ENCODE measurements at regions not wholly inside any gene's neighbourhood (a gene's known extent, or its start where the extent isn't known, plus 50 kb on each side); places are given as distances from the start of the nearest gene placed in this dataset.
"Not testable (repeated sequence)": the region's sequence is repeated elsewhere in the genome, so short reads cannot be mapped to it uniquely, and the experiment has no call there.

DNA sequence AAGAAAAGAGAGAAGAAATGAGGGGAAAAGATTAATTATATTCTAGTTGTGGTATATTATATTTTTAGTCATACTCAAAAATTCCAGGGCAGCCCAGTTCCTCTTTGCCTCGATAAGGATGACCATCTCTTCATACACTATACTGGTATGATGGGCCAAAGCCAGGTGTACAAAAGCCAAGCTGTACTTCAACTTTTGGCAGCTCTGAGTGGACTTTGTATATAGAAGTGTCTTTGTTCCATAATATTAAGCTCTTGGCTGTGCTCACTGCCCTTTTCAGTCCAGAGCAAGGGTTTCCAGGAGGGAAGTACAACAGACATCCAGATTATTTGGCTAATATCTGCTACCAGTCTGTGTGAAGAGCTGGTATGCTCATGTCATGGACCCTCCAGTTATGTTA lies 934.3 kb upstream of the CDH10 start:
- no peak for DNase-seq (ENCODE audit: low read depth)

GRCh38 chr5:25573691-25574090 lies 928.9 kb upstream of the CDH10 start:
- DNase-seq (ENCODE audit: low read depth): no peak
- H3K4me3 ChIP-seq (ENCODE audit: low read depth, low read length): no peak overlapping the region

More for the DNA sequence above, 934.3 kb upstream of the CDH10 start:
- no peak overlapping the region for H3K4me3 ChIP-seq (ENCODE audit: low read depth, low read length)

- DNase-seq (ENCODE audit: low read depth): no peak
- H3K4me3 ChIP-seq (ENCODE audit: low read depth, low read length): no peak overlapping the region
Observed at GRCh38 chr5:25570067-25570583, 925.3 kb upstream of the CDH10 start.

DNA sequence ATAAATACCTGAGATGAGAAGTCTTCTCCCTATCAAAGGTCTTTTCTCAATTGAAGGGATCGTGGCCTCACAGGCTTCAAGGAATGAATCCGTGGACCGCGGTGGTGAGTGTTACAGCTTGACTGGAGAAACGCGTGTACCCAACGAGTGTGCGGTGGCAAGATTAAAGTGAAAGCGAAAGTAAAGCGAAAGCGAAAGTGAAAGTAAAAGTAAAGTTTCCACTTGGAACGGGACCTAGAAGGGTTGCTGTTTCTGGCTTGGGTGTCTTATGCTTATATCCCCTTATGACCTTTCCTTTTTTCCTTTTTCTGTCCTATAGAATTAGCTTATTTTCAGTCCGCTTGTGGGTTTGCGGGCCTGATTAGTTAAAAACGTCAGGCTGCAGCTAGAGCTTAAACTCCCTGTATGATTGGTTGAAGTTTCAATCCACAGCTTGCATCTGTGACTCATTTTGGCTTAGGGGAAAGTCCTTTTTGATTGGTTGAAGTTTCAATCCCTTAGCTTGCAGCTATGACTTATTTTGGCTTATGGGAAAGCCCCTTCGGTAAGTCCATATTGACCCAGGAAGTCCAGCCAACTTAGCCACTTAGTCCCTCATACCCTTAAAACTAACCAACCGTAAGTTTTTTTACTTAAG lies 924.3 kb upstream of the CDH10 start:
- H3K4me3 ChIP-seq (ENCODE audit: low read depth, low read length): no peak overlapping the region
- DNase-seq (ENCODE audit: low read depth): no peak

- DNase-seq (ENCODE audit: low read depth): no peak
Observed at GRCh38 chr5:25568294-25568693, 923.5 kb upstream of the CDH10 start.

GRCh38 chr5:25567881-25568280 lies 923.1 kb upstream of the CDH10 start:
- DNase-seq (ENCODE audit: low read depth): no peak
- H3K4me3 ChIP-seq (ENCODE audit: low read depth, low read length): no peak overlapping the region

More at GRCh38 chr5:25568294-25568693, 923.5 kb upstream of the CDH10 start:
- no peak overlapping the region for H3K4me3 ChIP-seq (ENCODE audit: low read depth, low read length)

DNA sequence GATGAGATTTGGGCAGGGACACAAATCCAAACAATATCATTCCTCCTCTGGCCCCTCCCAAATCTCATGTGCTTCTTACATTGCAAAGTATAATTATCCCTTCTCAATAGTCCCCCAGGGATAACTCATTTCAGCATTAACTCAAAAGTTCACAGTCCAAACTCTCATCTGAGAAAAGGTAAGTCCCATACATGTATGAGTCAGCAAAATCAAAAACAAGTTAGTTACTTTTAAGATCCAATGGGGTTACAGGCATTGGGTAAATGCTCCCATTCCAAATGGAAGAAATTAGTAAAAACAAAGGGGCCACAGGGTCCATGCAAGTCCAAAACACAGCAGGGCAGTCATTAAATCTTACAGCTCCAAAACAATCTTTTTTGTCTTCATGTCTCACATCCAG lies 917.9 kb upstream of the CDH10 start:
- no peak for DNase-seq (ENCODE audit: low read depth)
- H3K4me3 ChIP-seq (ENCODE audit: low read depth, low read length): no peak overlapping the region

DNA sequence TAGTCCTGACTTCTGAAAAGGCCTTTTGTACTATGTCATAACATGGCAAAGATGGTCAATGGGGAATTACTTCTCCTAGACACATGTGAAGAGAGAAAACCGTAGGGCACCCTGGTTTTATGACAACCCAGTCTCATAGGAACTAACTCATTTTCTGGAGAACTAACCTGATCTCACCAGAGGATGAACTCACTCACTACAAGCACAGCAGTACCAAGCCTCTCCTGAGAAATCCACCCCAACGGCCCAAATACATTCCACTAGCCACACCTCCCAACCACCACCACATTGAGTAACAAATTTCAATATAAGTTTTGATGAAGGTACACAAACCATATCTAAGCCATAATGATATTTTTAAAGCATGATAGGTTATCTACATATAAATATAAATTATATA lies 909.3 kb upstream of the CDH10 start:
- no peak overlapping the region for H3K4me3 ChIP-seq (ENCODE audit: low read depth, low read length)
- no peak for DNase-seq (ENCODE audit: low read depth)

GRCh38 chr5:25552871-25553481 lies 908.2 kb upstream of the CDH10 start:
- no peak overlapping the region for H3K4me3 ChIP-seq (ENCODE audit: low read depth, low read length)
- DNase-seq (ENCODE audit: low read depth): no peak

- no peak overlapping the region for H3K4me3 ChIP-seq (ENCODE audit: low read depth, low read length)
- DNase-seq (ENCODE audit: low read depth): no peak
Observed at GRCh38 chr5:25550793-25551192, 906.0 kb upstream of the CDH10 start.

- no peak overlapping the region for H3K4me3 ChIP-seq (ENCODE audit: low read depth, low read length)
- DNase-seq (ENCODE audit: low read depth): no peak
Observed at GRCh38 chr5:25544652-25545249, 900.0 kb upstream of the CDH10 start.

DNA sequence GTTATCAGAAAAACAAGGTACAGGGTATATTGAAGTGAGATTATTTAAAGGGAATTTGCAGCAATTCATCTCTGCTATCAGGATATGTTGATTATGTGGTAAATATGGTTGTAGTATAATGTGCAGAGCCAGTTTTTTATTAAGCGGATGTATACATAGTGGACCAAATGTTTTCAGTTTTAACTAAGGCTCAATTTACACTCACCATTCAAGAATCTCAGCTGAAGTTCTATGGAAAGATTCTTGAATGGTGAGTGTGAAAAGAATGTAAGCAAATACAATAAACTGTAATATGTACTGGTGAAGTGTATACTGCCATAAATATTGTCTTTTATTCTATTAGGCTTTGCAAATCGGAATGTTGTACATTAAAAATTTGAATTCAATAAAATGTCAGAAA lies 895.9 kb upstream of the CDH10 start:
- no peak for DNase-seq (ENCODE audit: low read depth)
- no peak overlapping the region for H3K4me3 ChIP-seq (ENCODE audit: low read depth, low read length)

DNA sequence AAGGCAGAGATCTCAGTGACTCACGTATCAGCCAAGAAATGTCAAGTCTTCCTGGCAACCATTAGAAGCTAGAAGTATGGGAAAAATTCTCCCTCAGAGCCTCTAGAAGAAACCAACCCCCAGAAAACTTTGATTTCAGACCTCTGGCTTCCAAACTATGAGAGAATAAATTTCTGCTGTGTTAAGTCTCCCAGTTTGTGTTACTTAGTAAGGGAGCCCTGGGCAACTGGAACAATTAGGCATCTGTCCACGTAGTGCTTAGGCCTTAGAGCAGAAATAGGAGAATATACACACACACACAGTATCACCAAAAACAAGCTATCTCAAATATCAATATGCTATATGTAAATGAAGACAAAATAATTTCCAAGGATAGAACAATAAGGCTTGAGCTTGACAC lies 894.8 kb upstream of the CDH10 start:
- no peak overlapping the region for H3K4me3 ChIP-seq (ENCODE audit: low read depth, low read length)
- DNase-seq (ENCODE audit: low read depth): no peak

GRCh38 chr5:25536461-25536860 lies 891.7 kb upstream of the CDH10 start:
- not testable (repeated sequence) for DNase-seq (ENCODE audit: low read depth)

DNA sequence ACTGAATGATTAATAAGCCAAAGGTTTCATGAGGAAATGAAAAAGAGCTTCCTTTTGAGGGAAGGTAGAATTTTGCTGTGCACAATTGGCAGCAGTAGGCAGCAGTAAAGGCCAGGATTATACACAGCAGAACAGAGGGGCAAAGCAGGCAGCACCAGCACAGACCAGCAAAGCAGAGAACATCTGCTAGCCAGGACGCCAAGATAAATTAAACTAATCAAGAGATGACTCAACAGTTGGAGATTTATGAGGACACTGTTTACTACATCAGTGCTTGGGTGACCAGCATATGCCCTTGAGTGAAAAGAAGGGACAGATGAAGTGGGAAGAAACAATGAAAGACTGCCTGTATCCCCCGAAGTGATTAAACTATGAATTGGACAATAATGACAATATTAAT lies 871.4 kb upstream of the CDH10 start:
- H3K4me3 ChIP-seq (ENCODE audit: low read depth, low read length): no peak overlapping the region
- DNase-seq (ENCODE audit: low read depth): no peak

More at GRCh38 chr5:25536461-25536860, 891.7 kb upstream of the CDH10 start:
- H3K4me3 ChIP-seq (ENCODE audit: low read depth, low read length): not testable (repeated sequence)

DNA sequence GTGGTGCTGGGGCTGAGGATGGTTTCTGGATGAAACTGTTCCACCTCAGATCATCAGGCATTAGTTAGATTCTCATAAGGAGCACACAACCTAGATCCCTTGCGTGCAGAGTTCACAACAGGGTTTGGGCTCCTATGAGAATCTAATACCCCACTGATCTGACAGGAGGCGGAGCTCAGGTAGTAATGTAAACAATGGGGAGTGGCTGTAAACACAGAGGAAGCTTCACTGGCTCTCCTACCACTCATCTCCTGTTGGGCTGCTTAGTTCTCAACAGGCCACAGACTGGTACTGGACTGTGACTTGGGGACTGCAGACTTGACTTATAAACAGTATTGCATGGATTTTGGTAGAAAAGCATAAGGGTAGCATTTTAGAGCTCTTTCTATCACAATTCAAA lies 870.7 kb upstream of the CDH10 start:
- no peak for DNase-seq (ENCODE audit: low read depth)
- no peak overlapping the region for H3K4me3 ChIP-seq (ENCODE audit: low read depth, low read length)

DNA sequence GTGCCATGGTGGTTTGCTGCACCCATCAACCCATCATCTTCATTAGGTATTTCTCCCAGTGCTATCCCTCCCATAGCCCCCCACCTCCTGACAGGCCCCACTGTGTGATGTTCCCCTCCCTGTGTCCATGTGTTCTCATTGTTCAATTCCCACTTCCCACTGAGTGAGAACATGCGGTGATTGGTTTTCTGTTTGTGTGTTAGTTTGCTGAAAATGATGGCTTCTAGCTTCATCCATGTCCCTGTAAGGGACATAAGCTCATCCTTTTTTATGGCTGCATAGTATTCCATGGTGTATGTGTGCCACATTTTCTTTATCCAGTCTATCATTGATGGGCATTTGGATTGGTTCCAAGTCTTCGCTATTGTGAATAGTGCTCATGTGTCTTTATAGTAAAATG lies 865.9 kb upstream of the CDH10 start:
- DNase-seq (ENCODE audit: low read depth); H3K4me3 ChIP-seq (ENCODE audit: low read depth, low read length): not testable (repeated sequence)

GRCh38 chr5:25508011-25508410 lies 863.2 kb upstream of the CDH10 start:
- H3K4me3 ChIP-seq (ENCODE audit: low read depth, low read length); DNase-seq (ENCODE audit: low read depth): not testable (repeated sequence)

- H3K4me3 ChIP-seq (ENCODE audit: low read depth, low read length): no peak overlapping the region
- no peak for DNase-seq (ENCODE audit: low read depth)
Observed at GRCh38 chr5:25500635-25501034, 855.9 kb upstream of the CDH10 start.

DNA sequence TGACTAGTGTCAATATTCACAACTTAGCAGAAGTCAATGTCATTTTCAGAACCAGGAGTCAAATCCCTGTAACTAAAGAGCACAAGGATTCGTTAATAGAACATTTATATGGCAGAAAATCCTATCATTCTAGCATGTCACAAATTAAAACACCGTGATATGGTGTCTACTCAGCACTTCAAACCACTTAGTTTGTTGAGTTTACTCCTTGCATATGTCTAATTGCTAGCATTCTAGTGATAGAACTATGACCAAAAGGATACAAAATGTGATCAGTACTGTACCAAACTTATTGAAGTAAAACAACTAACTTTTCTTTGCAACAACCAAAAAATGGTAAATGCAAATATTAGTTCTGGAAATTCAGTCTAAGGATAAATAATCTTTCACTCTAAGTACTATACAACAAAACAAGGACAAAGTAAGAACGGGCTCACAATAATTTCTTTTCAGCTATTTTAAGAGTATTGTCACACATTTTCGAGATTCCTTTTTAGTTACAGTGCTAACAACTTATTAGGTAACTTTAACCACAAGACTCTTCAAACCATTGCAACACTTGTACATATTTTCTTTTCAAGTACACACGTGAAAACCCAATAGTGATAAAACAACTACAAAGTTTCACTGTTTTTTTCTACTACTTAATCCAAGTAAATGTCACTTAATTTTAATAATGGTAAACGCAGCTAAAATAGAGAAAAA lies 845.2 kb upstream of the CDH10 start:
- no peak for DNase-seq (ENCODE audit: low read depth)
- H3K4me3 ChIP-seq (ENCODE audit: low read depth, low read length): no peak overlapping the region
